ENCODE measurements at regions not wholly inside any gene's neighbourhood (a gene's known extent, or its start where the extent isn't known, plus 50 kb on each side); places are given as distances from the start of the nearest gene placed in this dataset.

DNA sequence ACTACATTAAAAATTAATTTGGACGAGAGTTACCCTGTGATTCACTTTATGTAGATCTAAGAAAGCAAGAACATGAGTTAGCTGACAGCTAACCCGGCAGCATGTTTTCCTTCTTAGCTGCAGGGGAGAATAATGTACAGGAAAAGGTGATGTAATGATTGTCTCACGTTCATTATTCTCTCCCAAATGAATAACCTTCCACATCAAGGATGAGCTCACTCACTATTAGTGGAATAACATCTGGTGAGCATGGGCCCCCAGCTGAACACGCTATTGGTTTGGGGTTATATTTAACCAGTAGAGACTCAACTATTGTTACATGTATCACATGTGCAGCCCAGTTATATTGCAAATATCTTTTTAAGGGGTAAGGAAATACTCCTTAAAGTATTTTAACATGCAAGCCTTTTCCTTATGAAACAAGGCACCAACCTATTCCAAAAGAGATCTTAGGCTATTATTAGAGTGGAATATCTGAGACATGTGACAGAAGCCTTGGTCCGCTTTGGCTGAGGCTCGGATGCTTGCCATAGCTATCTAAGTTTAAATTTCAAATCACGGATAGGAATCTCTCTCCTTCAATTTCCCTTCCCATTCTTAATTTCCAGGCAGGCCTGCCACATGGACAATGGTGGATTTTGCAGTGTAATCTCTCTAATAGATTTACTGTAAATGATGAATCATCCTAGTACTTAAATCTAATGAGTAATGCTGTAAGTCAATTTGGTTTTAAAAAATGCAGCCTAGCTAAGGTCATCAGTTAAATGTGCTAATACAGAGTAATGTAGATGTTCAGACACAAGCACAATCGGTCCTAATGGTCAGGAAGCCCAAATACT, 99.0 kb upstream of the OTUD4 start:
- TF ChIP-seq, protein P1, sequence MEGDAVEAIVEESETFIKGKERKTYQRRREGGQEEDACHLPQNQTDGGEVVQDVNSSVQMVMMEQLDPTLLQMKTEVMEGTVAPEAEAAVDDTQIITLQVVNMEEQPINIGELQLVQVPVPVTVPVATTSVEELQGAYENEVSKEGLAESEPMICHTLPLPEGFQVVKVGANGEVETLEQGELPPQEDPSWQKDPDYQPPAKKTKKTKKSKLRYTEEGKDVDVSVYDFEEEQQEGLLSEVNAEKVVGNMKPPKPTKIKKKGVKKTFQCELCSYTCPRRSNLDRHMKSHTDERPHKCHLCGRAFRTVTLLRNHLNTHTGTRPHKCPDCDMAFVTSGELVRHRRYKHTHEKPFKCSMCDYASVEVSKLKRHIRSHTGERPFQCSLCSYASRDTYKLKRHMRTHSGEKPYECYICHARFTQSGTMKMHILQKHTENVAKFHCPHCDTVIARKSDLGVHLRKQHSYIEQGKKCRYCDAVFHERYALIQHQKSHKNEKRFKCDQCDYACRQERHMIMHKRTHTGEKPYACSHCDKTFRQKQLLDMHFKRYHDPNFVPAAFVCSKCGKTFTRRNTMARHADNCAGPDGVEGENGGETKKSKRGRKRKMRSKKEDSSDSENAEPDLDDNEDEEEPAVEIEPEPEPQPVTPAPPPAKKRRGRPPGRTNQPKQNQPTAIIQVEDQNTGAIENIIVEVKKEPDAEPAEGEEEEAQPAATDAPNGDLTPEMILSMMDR (IDR thresholded peaks at IDR 0.05): no peak
- ATAC-seq: no peak
- H3K9me3 ChIP-seq: no peaks in the 10 kb centered on the region
- no peak for DNase-seq
- no peak overlapping the region for H3K4me3 ChIP-seq
- H3K27me3 ChIP-seq: no peaks in the 10 kb centered on the region
- no peaks in the 10 kb centered on the region for H3K36me3 ChIP-seq
- intact Hi-C loops (cut with DNase I): no loop called here
- no peak overlapping the region for H3K27ac ChIP-seq
- no peaks in the 10 kb centered on the region for H3K4me1 ChIP-seq

- H3K4me1 ChIP-seq: no peaks in the 10 kb centered on the region
- H3K9me3 ChIP-seq: no peaks in the 10 kb centered on the region
- DNase-seq: no peak
- TF ChIP-seq, protein P1 (IDR thresholded peaks at IDR 0.05): no peak
- no peaks in the 10 kb centered on the region for H3K27me3 ChIP-seq
- H3K27ac ChIP-seq: no peak overlapping the region
- no peak overlapping the region for H3K4me3 ChIP-seq
- no peaks in the 10 kb centered on the region for H3K36me3 ChIP-seq
- intact Hi-C loops (cut with DNase I): no loop called here
- no peak for ATAC-seq
These were observed 98.1 kb upstream of the OTUD4 start for GRCh38 chr4:145278341-145279121.

- Histone ChIP-seq H3K27me3 (no peaks in the 10 kb centered on the region), H3K27ac (no peak overlapping the region), H3K36me3 (no peaks in the 10 kb centered on the region), H3K4me1 (no peaks in the 10 kb centered on the region), H3K4me3 (no peak overlapping the region), H3K9me3 (no peaks in the 10 kb centered on the region)
- intact Hi-C loops (cut with DNase I): no loop called here
- no peak for DNase-seq
- ATAC-seq: no peak
- TF ChIP-seq, protein P1 (IDR thresholded peaks at IDR 0.05): no peak
These were observed 96.6 kb upstream of the OTUD4 start for GRCh38 chr4:145277011-145277410.

DNA sequence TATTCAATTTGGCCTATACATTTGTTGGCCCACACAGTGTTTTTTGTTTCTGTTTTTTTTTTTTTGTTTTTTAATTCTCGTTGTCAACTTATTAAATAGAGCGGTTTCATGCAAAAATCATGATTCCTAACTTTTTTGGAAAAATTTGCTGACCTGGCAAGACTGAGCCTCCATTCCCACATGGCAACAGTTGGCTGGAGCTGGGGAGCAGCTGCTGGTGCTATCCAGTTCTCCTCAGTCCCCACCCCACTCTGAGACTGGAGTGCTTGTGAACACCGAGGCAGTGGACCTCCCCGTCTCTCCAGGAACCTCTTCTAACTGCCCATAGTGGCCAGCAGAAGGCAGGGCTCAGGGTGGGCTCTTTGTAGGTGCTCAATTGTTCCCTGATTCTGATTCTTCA, 95.7 kb upstream of the OTUD4 start:
- TF ChIP-seq, protein P1 (IDR thresholded peaks at IDR 0.05): no peak
- no peak for ATAC-seq

DNA sequence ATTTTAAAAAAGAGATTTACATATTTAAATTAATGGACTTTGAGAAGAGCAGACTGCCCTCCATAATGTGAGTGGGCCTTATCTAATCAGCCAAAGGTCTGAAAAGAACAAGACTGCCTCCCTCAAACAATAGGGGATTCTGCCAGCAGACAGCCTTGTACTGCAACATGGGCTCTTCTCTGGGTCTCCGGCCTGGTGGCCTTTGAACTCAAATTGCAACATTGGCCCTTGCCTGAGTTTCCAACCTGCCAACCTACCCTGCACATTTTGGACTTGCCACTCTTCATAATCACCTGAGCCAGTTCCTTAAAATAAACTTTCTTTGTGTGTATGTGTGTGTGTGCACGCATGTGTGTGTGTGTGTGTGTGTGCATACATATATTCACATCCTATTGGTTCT, 90.8 kb upstream of the OTUD4 start:
- TF ChIP-seq, protein P1 (IDR thresholded peaks at IDR 0.05): no peak
- intact Hi-C loops (cut with DNase I): no loop called here
- Histone ChIP-seq H3K4me3 (no peak overlapping the region), H3K9me3 (no peaks in the 10 kb centered on the region), H3K36me3 (no peaks in the 10 kb centered on the region), H3K27ac (no peak overlapping the region), H3K4me1 (no peaks in the 10 kb centered on the region), H3K27me3 (no peaks in the 10 kb centered on the region)
- ATAC-seq (no peak), DNase-seq (no peak)

More for the DNA sequence above, 95.7 kb upstream of the OTUD4 start:
- Histone ChIP-seq H3K9me3 (no peaks in the 10 kb centered on the region), H3K36me3 (no peaks in the 10 kb centered on the region), H3K27ac (no peak overlapping the region), H3K27me3 (no peaks in the 10 kb centered on the region), H3K4me1 (no peaks in the 10 kb centered on the region), H3K4me3 (no peak overlapping the region)
- intact Hi-C loops (cut with DNase I): no loop called here
- DNase-seq: no peak

Measured in upper lobe of right lung (tissue), 1 donor.